Stimulated activated CD4-positive, alpha-beta T cell treated with anti-CD3 and anti-CD28 coated beads, Interleukin-4, amount 100 ng/mL, for 1 hour (primary cell): ENCODE measurements at regions not wholly inside any gene's neighbourhood (a gene's known extent, or its start where the extent isn't known, plus 50 kb on each side); places are given as distances from the start of the nearest gene placed in this dataset.
A peak's percentile ranks its signal among the peaks of the same experiment; 100 is the strongest.

ENCODE experiments used
- DNase-seq: peaks from one replicate; pipeline ENCODE4 v3.0.0-alpha.2; 2020

DNA sequence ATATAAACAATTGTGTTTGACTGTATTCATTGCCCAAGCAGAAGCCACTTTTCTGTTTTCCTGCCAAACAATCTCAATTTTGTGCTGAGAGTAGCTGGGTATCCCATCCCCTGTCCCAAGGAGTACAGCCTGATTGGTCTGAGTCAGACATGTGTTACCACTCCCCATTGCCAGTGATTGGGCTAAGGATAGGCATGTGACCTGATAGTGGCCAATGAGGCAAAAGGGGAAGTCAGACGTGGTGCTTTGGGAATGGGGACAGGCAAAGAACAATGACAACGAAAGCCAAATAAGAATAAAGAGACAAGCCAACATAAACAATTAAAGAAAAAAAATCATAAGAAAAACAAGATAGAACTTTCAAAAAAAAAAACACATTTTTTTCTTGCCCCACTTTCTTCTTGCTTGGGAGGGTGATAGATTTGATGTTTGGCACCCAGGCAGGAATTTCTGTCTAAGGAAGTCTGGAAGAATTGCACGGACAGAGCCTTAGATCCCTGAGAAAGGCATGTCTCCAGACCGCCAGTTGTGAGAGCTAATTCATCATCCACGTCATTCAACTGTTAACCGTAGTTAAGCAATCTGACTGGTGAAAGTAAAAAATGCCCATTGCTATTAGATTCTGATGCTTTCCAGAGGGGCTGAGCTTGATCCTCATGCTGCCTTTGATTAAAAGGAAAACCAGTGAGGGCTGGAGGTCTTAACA lies 626.6 kb upstream of the TMEM132C start:
- DNase-seq = no peak

- no peak for DNase-seq
These were observed 624.8 kb upstream of the TMEM132C start for GRCh38 chr12:127642208-127642607.

- DNase-seq = no peak
These were observed 618.6 kb upstream of the TMEM132C start for GRCh38 chr12:127648321-127648720.

- no peak for DNase-seq
These were observed 617.0 kb upstream of the TMEM132C start for GRCh38 chr12:127649961-127650360.

- DNase-seq = no peak
These were observed 616.3 kb upstream of the TMEM132C start for GRCh38 chr12:127650626-127651025.

DNA sequence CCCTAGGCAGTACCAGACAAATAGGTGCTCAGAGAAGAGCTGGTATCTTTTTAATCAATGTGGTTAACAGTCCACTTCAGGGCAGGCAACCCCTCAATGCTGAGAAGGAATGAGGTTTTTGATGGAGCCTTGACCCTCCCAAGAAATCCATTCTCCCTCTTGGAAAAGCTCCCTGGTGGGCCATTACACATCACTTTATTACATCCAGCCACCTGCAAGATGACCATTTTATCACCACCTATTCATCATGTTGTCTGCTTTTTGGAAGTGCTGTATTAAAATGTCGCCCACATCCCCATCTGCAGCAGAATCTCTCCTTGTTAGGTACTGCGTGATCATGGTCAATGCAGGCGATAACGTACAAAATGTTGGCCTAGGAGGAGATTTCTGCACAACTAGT lies 614.7 kb upstream of the TMEM132C start:
- DNase-seq = no peak

- DNase-seq = no peak
These were observed 612.5 kb upstream of the TMEM132C start for GRCh38 chr12:127654383-127654985.

DNA sequence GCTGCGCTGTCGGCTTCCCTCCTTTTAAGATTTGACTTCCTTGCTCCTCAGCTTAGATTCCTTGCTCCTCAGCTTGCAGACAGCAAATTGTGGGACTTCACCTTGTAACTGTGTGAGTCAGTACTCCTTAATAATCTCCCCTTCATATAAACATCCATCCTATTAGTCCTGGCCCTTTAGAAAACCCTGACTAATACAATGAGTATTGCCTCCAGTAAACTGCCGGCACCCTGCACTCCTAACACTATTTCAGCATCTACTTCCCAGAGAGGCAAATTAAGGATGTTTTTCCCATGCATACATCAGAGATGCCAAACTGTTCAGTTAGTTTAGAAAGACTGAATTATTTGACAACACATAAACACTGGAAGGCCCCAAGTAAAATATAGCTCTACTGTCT lies 611.3 kb upstream of the TMEM132C start:
- no peak for DNase-seq

DNA sequence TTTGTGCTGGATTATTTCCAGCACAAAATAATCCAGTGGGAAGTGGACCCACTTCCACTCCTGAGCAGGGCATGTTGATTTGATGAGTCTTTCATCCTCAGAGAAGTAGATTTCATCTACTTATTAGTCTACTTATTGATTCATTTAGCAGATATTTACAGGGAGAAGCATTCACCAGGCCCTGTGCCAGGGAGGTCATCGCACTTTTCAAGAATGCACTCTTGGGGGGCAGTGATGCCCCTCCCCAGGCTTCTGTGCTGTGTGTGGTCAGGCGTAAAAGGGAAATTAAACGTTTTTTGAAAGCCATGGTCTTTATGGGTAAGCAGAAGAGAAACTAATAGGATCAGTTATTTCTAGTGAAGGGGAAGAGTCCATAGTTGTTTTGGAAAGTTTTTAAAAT lies 610.7 kb upstream of the TMEM132C start:
- DNase-seq = no peak

GRCh38 chr12:127657036-127657435 lies 609.9 kb upstream of the TMEM132C start:
- no peak for DNase-seq

GRCh38 chr12:127660961-127661360 lies 606.0 kb upstream of the TMEM132C start:
- no peak for DNase-seq

- DNase-seq = no peak
These were observed 603.3 kb upstream of the TMEM132C start for GRCh38 chr12:127663716-127664115.

DNA sequence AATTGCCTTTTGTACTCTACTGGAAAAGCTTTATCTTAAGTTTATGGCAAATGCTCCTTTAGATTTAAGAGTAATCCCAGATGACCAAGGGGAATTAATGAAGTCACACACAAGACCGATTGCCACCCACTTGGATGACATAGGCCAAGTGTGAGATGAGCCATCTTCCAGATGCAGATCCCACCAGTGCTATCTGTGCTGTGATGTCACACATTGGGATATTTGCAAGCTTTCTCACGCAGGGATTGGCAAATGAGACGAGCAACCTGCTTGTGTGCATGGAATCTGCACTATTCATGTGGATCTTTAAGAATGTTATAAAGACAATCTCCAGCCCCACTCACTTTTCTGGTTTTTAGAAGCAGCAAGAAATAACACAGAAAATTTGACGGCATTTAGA lies 602.1 kb upstream of the TMEM132C start:
- DNase-seq = no peak

DNA sequence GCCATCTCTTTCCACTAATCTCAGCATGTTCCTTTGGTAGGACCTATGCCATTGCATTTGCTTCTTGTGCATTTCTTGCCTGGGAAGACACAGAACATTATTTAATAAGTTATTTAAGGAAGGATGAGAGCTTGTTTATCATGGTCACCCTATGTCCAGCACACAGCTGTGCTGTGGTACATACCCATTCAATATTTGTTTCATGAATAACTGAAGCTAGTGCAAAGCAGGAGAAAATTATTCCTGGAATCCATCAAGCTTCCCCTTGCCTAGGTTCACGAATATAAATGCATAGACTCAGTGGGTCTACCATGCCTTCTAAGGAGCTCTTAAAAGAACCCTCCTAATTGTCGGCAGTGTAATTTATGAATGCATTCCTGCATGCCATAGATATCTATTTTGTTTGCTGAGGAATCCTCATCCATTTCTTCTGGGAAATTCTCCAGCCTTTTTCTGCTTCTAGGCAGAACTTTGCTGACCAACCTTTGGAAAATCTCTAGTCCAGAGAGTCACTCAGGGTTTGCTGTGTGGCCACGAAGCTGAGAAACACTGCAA lies 599.8 kb upstream of the TMEM132C start:
- DNase-seq = no peak

GRCh38 chr12:127670294-127670693 lies 596.7 kb upstream of the TMEM132C start:
- DNase-seq = no peak

DNA sequence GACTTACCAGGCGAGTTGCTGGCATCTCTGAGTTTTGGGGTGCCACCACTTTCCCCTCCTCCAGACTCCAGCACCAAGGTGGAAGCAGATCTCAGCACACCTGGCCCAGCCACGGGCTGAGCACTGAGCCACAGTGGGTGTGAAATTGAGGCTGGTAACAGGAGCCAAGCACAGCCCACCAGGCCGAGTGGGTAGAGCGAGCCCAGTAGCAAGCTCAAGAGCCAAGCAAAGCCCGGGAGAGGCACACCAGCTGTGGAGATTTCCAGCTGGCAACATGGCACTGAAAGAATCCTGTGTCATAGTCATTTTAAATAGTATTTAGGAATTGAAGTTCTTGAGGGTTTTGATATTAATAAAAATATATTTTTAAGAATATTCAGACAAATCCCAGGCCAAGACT lies 596.2 kb upstream of the TMEM132C start:
- DNase-seq = no peak

GRCh38 chr12:127675936-127676335 lies 591.0 kb upstream of the TMEM132C start:
- no peak for DNase-seq

GRCh38 chr12:127677537-127678131 lies 589.3 kb upstream of the TMEM132C start:
- DNase-seq = peak; percentile 36

DNA sequence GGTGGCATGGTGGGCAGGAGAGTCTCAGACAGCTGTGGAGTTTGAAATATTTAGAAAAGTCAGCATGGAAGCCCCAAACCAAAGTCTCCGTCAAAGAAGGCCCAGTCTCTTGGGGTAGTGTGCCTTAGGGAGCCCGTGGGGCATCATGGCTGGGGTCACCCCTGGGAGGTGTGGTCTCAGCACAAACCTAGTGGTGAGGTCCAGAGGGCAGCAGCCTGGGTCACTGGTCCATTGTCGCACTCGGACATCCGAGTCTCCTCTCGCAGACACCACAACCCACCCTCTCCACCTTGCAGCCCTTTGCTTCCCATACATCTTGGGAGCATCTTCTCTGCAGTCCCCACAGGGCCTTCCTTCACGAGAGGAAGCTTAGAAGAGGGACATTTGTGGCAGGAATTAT lies 588.0 kb upstream of the TMEM132C start:
- DNase-seq = no peak

DNA sequence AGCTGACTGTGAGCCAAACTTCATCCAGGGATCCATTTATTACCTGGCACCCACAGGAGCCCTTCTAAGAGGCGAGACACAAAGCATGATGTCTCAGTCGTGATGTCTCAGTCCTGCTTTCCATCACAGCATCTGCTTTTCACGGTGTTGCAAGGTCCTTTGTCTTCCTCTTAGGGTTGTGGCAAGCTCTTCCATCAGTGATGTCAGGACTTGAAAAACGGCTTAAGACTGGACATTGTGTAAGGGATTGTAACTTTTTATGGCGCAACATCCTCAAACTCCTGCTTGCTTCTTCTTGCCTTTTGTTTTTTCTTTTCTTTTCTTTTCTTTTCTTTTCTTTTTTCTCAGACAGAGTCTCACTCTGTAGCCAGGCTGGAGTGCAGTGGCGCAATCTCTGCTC lies 586.5 kb upstream of the TMEM132C start:
- no peak for DNase-seq

GRCh38 chr12:127681151-127681754 lies 585.7 kb upstream of the TMEM132C start:
- DNase-seq = no peak

DNA sequence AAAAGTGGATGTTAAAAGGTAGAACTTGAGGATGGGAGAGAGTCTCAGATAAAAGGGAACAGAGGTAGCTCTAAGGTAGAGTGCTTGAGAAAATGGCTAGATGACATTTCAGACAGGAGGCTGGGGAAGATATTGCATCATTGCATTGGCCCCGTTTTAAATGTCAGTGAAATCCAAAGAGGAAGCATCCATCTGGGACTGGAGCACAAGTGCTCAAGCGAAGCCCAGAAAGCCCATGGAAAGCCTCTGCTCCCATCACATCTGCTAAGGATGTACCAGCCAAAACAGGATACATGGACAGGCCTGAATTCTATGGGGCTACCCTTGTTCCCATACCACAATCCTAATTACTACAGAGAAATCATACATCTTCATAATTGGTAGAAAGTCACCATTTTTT lies 581.5 kb upstream of the TMEM132C start:
- DNase-seq = no peak

- DNase-seq = no peak
These were observed 581.0 kb upstream of the TMEM132C start for GRCh38 chr12:127685931-127686330.

GRCh38 chr12:127687181-127687580 lies 579.8 kb upstream of the TMEM132C start:
- no peak for DNase-seq
